Adipocyte (in vitro differentiated cells): ENCODE measurements at regions not wholly inside any gene's neighbourhood (a gene's known extent, or its start where the extent isn't known, plus 50 kb on each side); places are given as distances from the start of the nearest gene placed in this dataset.

ENCODE experiments used
- DNase-seq: peaks from one replicate; pipeline ENCODE4 v3.0.0-alpha.2; 2015; ENCODE audit warnings: low read depth
- H3K27me3 ChIP-seq: replicated peaks from 2 replicates; pipeline ENCODE4 v1.7.0; 2013; ENCODE audit warnings: mild to moderate bottlenecking, low read length, moderate library complexity; ENCODE audit not compliant: control insufficient read depth, insufficient read depth
- H3K36me3 ChIP-seq: 2 replicates; pipeline ENCODE4 v1.7.0; 2013; ENCODE audit warnings: low read length, mild to moderate bottlenecking, moderate library complexity; ENCODE audit not compliant: control insufficient read depth, insufficient read depth, severe bottlenecking
- H3K4me1 ChIP-seq: 2 replicates; pipeline ENCODE4 v1.7.0; 2013; ENCODE audit warnings: mild to moderate bottlenecking, low read length, moderate library complexity; ENCODE audit not compliant: control insufficient read depth, insufficient read depth
- H3K4me3 ChIP-seq: 2 replicates; pipeline ENCODE4 v1.7.0; 2013; ENCODE audit warnings: mild to moderate bottlenecking, low read length, moderate library complexity
- H3K9ac ChIP-seq: 2 replicates; pipeline ENCODE4 v1.7.0; 2013; ENCODE audit warnings: mild to moderate bottlenecking, low read length, moderate library complexity
- H3K9me3 ChIP-seq: 2 replicates; pipeline ENCODE4 v1.7.0; 2013; ENCODE audit warnings: mild to moderate bottlenecking, low read length, moderate library complexity; ENCODE audit not compliant: control insufficient read depth

DNA sequence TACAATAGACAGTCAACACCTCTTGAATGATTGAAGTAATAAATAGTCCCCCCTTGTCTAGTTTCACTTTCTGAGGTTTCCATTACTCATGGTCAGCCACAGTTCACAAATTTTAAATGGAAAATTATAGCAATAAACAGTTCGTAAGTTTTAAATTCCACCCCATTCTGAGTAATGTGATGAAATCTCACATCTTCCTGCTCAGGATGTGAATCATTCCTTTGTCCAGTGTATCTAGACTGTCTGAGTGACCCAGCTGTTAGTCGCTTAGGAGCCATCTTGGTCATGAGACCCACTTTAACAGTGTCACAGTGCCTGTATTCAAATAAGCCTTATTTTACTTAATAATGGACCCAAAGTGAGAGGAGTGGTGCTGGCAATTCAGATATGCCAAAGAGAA lies 311.6 kb upstream of the PRR16 start:
- Histone ChIP-seq H3K4me3 (peak overlapping the region; percentile 24), H3K36me3 (no peaks in the 10 kb centered on the region), H3K27me3 (no peaks in the 10 kb centered on the region), H3K4me1 (peaks cover 12% of the 10 kb centered on the region), H3K9ac (no peak overlapping the region), H3K9me3 (no peaks in the 10 kb centered on the region)
- DNase-seq, result peak; percentile 78

DNA sequence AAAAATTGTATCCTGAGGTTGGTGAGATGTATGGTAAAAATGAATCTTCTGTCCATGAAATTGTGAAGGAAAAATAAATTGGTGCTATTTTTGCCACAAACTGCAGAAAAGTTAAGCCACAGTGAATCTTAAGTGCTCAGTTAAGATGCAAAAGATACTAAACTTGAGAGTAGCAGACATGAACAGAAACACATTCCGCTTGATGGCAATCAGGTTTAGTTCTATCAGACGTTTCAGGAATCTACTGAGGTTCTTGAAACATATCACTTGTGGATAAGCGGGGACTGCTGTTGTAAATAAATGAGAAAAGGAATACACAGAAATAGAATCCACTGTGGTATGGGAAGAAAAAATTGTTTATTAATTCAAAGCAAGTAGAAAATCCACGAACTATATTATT lies 311.2 kb upstream of the PRR16 start:
- H3K4me3 ChIP-seq, result no peak overlapping the region
- H3K27me3 ChIP-seq, result no peaks in the 10 kb centered on the region
- DNase-seq, result no peak
- no peaks in the 10 kb centered on the region for H3K36me3 ChIP-seq
- H3K9me3 ChIP-seq, result no peaks in the 10 kb centered on the region
- H3K4me1 ChIP-seq, result peaks cover 12% of the 10 kb centered on the region
- no peak overlapping the region for H3K9ac ChIP-seq

DNA sequence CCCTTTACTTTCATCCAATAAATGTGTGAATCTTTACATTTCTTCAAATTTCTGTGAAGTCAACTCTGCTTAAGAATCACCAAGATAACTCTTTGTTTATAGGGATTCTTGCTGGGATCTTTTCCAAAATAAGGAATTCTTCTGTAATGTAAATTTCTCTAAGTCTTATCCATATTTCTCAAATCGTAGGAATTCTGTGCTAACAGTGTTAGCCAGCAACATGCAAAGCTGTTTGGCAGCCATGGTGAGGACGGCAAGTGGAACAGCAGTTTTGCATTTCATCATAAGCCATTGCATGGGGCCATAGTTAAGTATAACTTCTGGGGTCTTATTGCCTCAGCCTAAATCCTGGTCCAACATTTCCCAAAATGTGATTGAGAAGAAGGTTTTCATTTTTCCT lies 310.5 kb upstream of the PRR16 start:
- no peaks in the 10 kb centered on the region for H3K9me3 ChIP-seq
- no peaks in the 10 kb centered on the region for H3K36me3 ChIP-seq
- peaks cover 12% of the 10 kb centered on the region for H3K4me1 ChIP-seq
- H3K4me3 ChIP-seq, result no peak overlapping the region
- H3K27me3 ChIP-seq, result no peaks in the 10 kb centered on the region
- no peak for DNase-seq
- H3K9ac ChIP-seq, result no peak overlapping the region

DNA sequence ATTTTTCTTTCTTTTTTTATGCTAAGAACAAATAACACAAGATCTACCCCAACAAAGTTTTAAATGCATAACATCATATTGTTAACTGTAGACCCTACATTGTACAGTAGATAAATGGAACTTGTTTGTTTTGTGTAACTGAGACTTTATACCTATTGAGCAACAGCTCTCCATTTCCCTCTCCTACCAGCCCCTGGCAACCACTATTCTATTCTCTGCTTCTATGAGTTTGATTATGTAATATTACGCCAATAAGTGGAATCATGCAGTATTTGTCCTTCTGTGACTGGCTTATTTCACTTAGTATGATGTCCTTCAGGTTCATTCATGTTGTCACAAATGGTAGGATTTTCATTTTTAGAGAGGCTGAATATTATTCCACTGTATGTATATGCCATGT lies 308.2 kb upstream of the PRR16 start:
- no peak for DNase-seq
- no peaks in the 10 kb centered on the region for H3K36me3 ChIP-seq
- H3K4me1 ChIP-seq, result peaks cover 20% of the 10 kb centered on the region
- H3K4me3 ChIP-seq, result no peak overlapping the region
- no peaks in the 10 kb centered on the region for H3K9me3 ChIP-seq
- H3K9ac ChIP-seq, result no peak overlapping the region
- H3K27me3 ChIP-seq, result no peaks in the 10 kb centered on the region

DNA sequence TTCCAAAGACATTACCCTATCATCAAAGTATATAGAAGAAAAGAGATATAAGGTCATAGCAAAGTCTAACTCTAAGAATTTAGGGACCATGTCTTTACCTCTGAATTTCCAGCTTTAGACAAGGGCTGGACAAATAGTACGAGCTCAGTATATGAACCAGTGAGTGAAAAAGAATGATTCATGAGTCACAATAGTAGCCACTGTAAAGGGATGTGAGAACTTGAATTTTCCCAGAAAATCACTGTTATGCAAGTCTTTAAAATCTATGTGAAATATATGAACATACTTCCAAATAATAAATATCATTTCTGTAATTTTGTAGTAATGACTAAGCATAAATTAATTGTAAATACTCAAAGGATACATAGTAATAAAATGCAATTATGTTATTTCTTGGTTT lies 305.9 kb upstream of the PRR16 start:
- Histone ChIP-seq H3K27me3 (no peaks in the 10 kb centered on the region), H3K9me3 (no peaks in the 10 kb centered on the region), H3K9ac (no peak overlapping the region), H3K4me1 (peaks cover 8% of the 10 kb centered on the region), H3K36me3 (no peaks in the 10 kb centered on the region), H3K4me3 (no peak overlapping the region)
- no peak for DNase-seq

DNA sequence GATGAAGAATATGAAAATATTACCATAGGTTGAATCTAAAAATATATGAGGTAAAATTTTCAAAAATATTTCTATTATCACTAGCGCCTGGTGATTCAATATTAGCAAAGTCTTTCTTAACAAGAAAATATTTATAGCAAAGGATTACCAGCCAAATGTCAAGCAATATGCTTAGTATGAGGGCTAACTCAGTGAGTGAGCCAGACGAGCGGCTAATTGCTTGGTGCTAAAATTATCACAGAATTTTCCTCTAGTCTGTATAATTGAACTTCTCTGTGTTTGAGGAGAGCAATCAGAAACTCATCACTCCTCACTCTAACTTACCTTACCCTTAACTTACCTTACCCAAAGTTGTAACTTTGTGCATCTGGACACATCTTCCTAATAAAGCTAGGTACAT lies 304.9 kb upstream of the PRR16 start:
- H3K9me3 ChIP-seq, result no peaks in the 10 kb centered on the region
- H3K9ac ChIP-seq, result no peak overlapping the region
- DNase-seq, result no peak
- H3K4me1 ChIP-seq, result peaks cover 8% of the 10 kb centered on the region
- H3K36me3 ChIP-seq, result no peaks in the 10 kb centered on the region
- H3K27me3 ChIP-seq, result no peaks in the 10 kb centered on the region
- H3K4me3 ChIP-seq, result no peak overlapping the region

DNA sequence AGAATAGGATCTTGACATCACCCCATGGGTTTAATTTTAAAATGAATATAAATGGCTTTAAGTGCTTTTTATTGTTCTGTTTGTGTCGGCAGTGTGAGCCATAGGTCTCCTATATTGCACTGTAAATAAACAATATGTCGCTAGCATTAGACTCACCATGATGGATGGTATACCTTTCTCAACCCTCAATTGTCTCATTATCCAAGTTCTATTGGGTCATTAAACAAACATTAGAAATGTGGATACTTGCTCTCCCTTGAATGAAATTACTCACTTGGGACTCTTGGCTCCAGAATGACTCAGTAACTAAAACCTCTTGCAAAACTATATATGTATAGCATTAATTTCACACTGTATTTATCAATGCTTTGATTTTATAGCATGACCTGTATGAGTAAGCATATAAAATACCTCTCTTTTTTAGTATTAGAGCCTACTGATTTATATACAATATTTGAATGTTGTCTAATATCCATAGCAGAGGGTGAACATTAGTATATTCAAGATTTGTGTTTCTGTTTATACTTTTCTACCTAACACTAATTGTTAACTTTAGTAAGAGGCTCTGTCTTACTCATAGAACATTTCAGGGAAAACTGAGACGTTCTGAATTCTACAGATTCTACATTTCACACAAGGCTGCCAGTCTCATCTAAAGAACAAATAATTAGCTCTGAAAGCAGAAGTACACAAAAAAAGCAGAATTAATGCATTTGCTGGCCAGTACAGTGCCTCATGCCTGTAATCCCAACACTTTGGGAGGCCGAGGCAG lies 303.8 kb upstream of the PRR16 start:
- no peak overlapping the region for H3K9ac ChIP-seq
- H3K27me3 ChIP-seq, result no peaks in the 10 kb centered on the region
- peaks cover 11% of the 10 kb centered on the region for H3K4me1 ChIP-seq
- H3K4me3 ChIP-seq, result no peak overlapping the region
- no peaks in the 10 kb centered on the region for H3K36me3 ChIP-seq
- no peaks in the 10 kb centered on the region for H3K9me3 ChIP-seq
- DNase-seq, result peak; percentile 39

DNA sequence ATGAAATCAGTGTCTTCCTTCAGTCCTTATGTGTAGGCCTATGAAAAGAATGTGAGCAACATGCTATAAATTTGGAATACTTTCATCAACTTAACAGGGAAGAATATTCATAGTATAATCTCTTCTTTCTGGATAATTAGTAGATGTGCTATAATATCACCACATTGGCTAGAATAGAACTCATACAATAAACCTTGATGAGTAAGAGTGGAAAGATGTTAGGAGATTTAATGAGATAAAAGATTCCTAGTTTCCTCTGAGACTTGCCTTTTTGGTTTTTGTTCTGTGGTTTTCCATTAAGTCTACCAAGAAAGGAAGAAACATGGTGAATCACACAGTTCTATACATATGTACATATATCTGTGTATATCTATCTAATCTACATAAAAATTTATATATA lies 301.8 kb upstream of the PRR16 start:
- no peaks in the 10 kb centered on the region for H3K36me3 ChIP-seq
- H3K4me1 ChIP-seq, result peaks cover 13% of the 10 kb centered on the region
- no peak overlapping the region for H3K9ac ChIP-seq
- no peaks in the 10 kb centered on the region for H3K27me3 ChIP-seq
- no peaks in the 10 kb centered on the region for H3K9me3 ChIP-seq
- no peak for DNase-seq
- H3K4me3 ChIP-seq, result no peak overlapping the region

DNA sequence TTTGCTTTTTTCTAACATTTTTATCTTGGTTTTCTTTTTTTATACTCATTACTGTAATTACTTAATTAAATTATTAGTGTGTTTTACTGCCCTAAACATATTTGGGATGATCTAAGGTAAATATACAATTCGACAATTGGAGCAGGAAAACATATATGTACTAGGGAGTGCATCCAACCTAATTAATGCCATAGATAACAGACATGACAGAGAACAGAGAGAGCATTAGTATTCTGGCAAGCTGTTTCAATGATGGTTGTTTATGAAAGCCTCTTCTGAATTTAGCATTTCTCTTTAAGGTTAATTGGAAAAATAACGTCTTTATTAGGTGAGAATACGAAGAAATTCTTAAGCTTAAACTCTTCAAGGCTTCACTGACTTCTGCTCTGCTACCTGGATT lies 300.1 kb upstream of the PRR16 start:
- H3K9me3 ChIP-seq, result no peaks in the 10 kb centered on the region

DNA sequence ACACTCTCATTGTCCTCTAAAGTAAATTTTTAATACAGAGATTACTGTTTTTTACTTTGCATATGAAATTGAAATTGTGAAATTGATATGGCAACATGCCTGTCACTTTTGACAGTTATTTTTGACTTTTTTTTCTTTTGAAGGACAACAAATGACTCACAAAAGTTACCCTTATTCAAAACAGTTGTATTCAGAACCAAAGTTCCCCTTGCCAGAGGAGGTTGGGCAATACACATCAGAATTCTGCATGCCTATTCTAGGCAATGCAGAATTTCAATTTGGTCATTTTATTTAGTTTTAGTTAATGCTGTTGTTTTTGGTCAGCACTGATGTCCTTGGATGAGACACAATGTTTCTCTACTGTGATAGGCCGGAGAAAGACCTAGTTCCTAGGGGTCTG lies 299.1 kb upstream of the PRR16 start:
- H3K27me3 ChIP-seq, result no peaks in the 10 kb centered on the region
- no peaks in the 10 kb centered on the region for H3K36me3 ChIP-seq
- peak; percentile 20 for DNase-seq
- no peak overlapping the region for H3K9ac ChIP-seq
- H3K9me3 ChIP-seq, result no peaks in the 10 kb centered on the region
- peaks cover 10% of the 10 kb centered on the region for H3K4me1 ChIP-seq
- no peak overlapping the region for H3K4me3 ChIP-seq

More for the DNA sequence above, 300.1 kb upstream of the PRR16 start:
- Histone ChIP-seq H3K27me3 (no peaks in the 10 kb centered on the region), H3K36me3 (no peaks in the 10 kb centered on the region), H3K4me3 (no peak overlapping the region), H3K4me1 (peaks cover 13% of the 10 kb centered on the region), H3K9ac (no peak overlapping the region)
- DNase-seq, result no peak

DNA sequence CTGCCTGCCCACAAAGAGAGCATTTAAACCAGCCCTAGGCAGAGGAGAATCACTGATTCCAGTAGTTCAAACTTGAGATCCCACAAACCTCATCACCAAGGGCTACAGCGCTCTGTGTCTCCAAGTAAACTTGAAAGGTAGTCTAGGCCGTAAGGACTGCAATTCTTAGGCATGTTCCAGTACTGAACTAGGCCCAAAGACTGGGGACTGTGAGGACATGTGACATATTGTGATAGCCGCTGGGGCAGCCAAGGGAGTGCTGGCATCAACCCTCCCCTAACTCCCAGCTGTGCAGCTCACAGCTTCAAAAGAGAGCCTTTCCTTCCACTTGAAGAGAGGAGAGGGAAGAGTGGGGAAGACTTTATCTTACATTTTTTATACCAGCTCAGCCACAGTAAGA lies 291.0 kb upstream of the PRR16 start:
- no peak for DNase-seq
- Histone ChIP-seq H3K4me1 (no peaks in the 10 kb centered on the region), H3K36me3 (no peaks in the 10 kb centered on the region)

DNA sequence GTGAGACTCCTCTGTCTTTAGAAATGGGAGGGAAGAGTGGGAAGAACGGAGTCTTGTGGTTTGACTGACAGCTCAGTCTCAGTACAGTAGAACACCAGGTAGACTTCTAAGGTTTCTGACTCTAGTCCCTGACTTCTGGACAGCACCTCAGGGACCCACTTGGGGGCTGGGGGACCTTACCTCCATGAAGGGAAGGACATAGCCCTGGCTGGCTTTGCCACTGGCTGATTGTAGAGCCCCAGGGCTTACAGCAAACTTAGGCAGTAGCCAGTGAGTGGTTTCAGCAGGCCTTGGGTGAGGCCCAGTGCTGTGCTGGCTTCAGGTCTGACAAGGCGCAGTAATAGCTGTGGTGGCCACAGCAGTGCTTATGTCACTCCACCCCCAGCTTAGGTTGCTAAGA lies 290.0 kb upstream of the PRR16 start:
- DNase-seq, result no peak

More for the DNA sequence above, 291.0 kb upstream of the PRR16 start:
- Histone ChIP-seq H3K27me3 (no peaks in the 10 kb centered on the region), H3K9me3 (no peaks in the 10 kb centered on the region), H3K4me3 (no peak overlapping the region), H3K9ac (no peak overlapping the region)

More for the DNA sequence above, 290.0 kb upstream of the PRR16 start:
- no peaks in the 10 kb centered on the region for H3K36me3 ChIP-seq
- H3K4me1 ChIP-seq, result no peaks in the 10 kb centered on the region
- H3K27me3 ChIP-seq, result no peaks in the 10 kb centered on the region
- H3K4me3 ChIP-seq, result no peak overlapping the region
- no peaks in the 10 kb centered on the region for H3K9me3 ChIP-seq
- H3K9ac ChIP-seq, result no peak overlapping the region
